A549 (cell line): ENCODE measurements at regions not wholly inside any gene's neighbourhood (a gene's known extent, or its start where the extent isn't known, plus 50 kb on each side); places are given as distances from the start of the nearest gene placed in this dataset.

ENCODE experiments used
- ATAC-seq, 2 experiments: fragments of 200-7000 bp in 1 of 2; fragments of >200 bp in 1 of 2; cut with Nextera tagmentation in 1 of 2; cut with Tn5 transposase in 1 of 2; 3 replicates each; pipeline versions ENCODE4 v1.8.0 to v1.9.1; 2018 to 2020; ENCODE audit warnings: mild to moderate bottlenecking in 1 of 2, moderate library complexity in 1 of 2
- CTCF ChIA-PET: fragments of 300-600 bp; sonication (Branson Sonifier 250); formaldehyde crosslinking; extraction: SDS; loops from one replicate; lab custom pipeline; 2021; ENCODE audit warnings: antibody characterized with exemption, inconsistent platforms; lab: Yijun Ruan, JAX
- POLR2A ChIA-PET: fragments of 350-600 bp; formaldehyde crosslinking; extraction: SDS; loops from one replicate; lab custom pipeline; 2021; ENCODE audit warnings: antibody characterized with exemption, inconsistent platforms; lab: Yijun Ruan, JAX
- DNase-seq, 2 experiments: peaks; one replicate each; pipeline versions ENCODE4 v3.0.0 to v3.0.0-alpha.2; 2011 to 2016; ENCODE audit warnings: low read depth in 1 of 2, low spot score in 1 of 2
- FAIRE-seq: peaks from 2 replicates; lab custom pipeline; 2011; peaks lifted over from hg19 to GRCh38; lab: Jason Lieb, UNC
- H3K27ac ChIP-seq, 2 experiments: fragments of >200 bp; sonication (Bioruptor Twin); formaldehyde crosslinking; 3 replicates each; pipeline ENCODE4 v1.5.1; 2016 to 2017
- H3K4me1 ChIP-seq: fragments of >200 bp; sonication (Bioruptor Twin); formaldehyde crosslinking; 3 replicates; pipeline ENCODE4 v1.6.1; 2016
- H3K4me2 ChIP-seq: fragments of >200 bp; sonication (Bioruptor Twin); formaldehyde crosslinking; 3 replicates; pipeline ENCODE4 v1.6.1; 2016
- H3K4me3 ChIP-seq: fragments of >200 bp; sonication (Bioruptor Twin); formaldehyde crosslinking; 3 replicates; pipeline ENCODE4 v1.5.1; 2016
- H3K9me3 ChIP-seq: fragments of >200 bp; sonication (Bioruptor Twin); formaldehyde crosslinking; 3 replicates; pipeline ENCODE4 v1.6.1; 2016
- BCL3 ChIP-seq: fragments of >200 bp; sonication (Bioruptor Twin); formaldehyde crosslinking; IDR thresholded peaks from 3 replicates; pipeline ENCODE4 v1.6.1; 2016
- CBX2 ChIP-seq: fragments of 200-600 bp; sonication (generic); IDR thresholded peaks from 2 replicates; pipeline ENCODE4 v1.6.1; 2016; ENCODE audit warnings: low read depth, mild to moderate bottlenecking, borderline replicate concordance
- CHD2 ChIP-seq: fragments of 150-350 bp; IDR thresholded peaks from 2 replicates; pipeline ENCODE4 v1.6.1; 2014; ENCODE audit warnings: low read length; ENCODE audit not compliant: partially characterized antibody
- CHD4 ChIP-seq: fragments of 200-600 bp; sonication (generic); IDR thresholded peaks from 2 replicates; pipeline ENCODE4 v1.6.1; 2016; ENCODE audit warnings: antibody characterized with exemption, mild to moderate bottlenecking, borderline replicate concordance
- ELK1 ChIP-seq: fragments of 150-350 bp; IDR thresholded peaks from 2 replicates; pipeline ENCODE4 v1.6.1; 2014; ENCODE audit warnings: low read depth, mild to moderate bottlenecking, low read length
- EP300 ChIP-seq, 2 experiments: fragments of >200 bp; sonication (Bioruptor Twin); formaldehyde crosslinking; IDR thresholded peaks; 2 replicates in 1 of 2; 3 replicates in 1 of 2; pipeline ENCODE4 v1.6.1; 2016 to 2017
- ESRRA ChIP-seq: fragments of 150-350 bp; IDR thresholded peaks from 2 replicates; pipeline ENCODE4 v1.6.1; 2014; ENCODE audit warnings: mild to moderate bottlenecking, low read length, borderline replicate concordance
- FOSB ChIP-seq: fragments of 250-450 bp; sonication (Bioruptor Pico); IDR thresholded peaks from 2 replicates; pipeline ENCODE4 v1.5.0; 2020; ENCODE audit warnings: mild to moderate bottlenecking, moderate library complexity
- HDAC2 ChIP-seq: fragments of 200-600 bp; sonication (generic); IDR thresholded peaks from 2 replicates; pipeline ENCODE4 v1.6.1; 2016
- HES2 ChIP-seq: fragments of >200 bp; sonication (Bioruptor Twin); formaldehyde crosslinking; IDR thresholded peaks from 2 replicates; pipeline ENCODE4 v1.6.1; 2016
- HOXB13 ChIP-seq: fragments of 250-450 bp; sonication (Bioruptor Pico); IDR thresholded peaks from 2 replicates; pipeline ENCODE4 v1.5.0; 2020; ENCODE audit warnings: low read depth, mild to moderate bottlenecking, moderate library complexity
- KDM1A ChIP-seq: fragments of 200-600 bp; sonication (generic); IDR thresholded peaks from 2 replicates; pipeline ENCODE4 v1.6.1; 2016; ENCODE audit warnings: low read depth, mild to moderate bottlenecking
- KDM5A ChIP-seq: fragments of 200-600 bp; sonication (generic); IDR thresholded peaks from 2 replicates; pipeline ENCODE4 v1.6.1; 2016; ENCODE audit warnings: antibody characterized with exemption, mild to moderate bottlenecking
- NR3C1 ChIP-seq: fragments of >200 bp; sonication (Bioruptor Twin); formaldehyde crosslinking; IDR thresholded peaks from 3 replicates; pipeline ENCODE4 v1.6.1; 2017
- POLR2A ChIP-seq: IDR thresholded peaks from 2 replicates; pipeline ENCODE4 v1.6.1; 2012; ENCODE audit warnings: mild to moderate bottlenecking, low read length
- POLR2AphosphoS2 ChIP-seq: conservative IDR thresholded peaks from 2 replicates; pipeline ENCODE4 v1.6.1; 2012; ENCODE audit warnings: low read length, improper control_type of control experiment, inconsistent platforms
- RARB ChIP-seq: fragments of 250-450 bp; sonication (Bioruptor Pico); IDR thresholded peaks from 2 replicates; pipeline ENCODE4 v1.8.0; 2021; ENCODE audit warnings: mild to moderate bottlenecking, moderate library complexity
- SMC3 ChIP-seq: fragments of >200 bp; sonication (Bioruptor Twin); formaldehyde crosslinking; IDR thresholded peaks from 3 replicates; pipeline ENCODE4 v1.6.1; 2018; ENCODE audit warnings: inconsistent platforms
- TFCP2L1 ChIP-seq: fragments of 250-450 bp; sonication (Bioruptor Pico); IDR thresholded peaks from 2 replicates; pipeline ENCODE4 v1.5.0; 2021; ENCODE audit warnings: mild to moderate bottlenecking
- ZFP36 ChIP-seq: fragments of 450-650 bp; IDR thresholded peaks from 2 replicates; pipeline ENCODE4 v1.6.1; 2014; ENCODE audit warnings: borderline replicate concordance; ENCODE audit not compliant: partially characterized antibody
- ZNF302 ChIP-seq: fragments of 250-450 bp; sonication (Bioruptor Pico); IDR thresholded peaks from 2 replicates; pipeline ENCODE4 v1.9.0; 2021; ENCODE audit warnings: inconsistent platforms, mild to moderate bottlenecking, moderate library complexity
- WGBS: methylation state at CpG from one replicate; pipeline ENCODE4 v1.1.6; 2017; ENCODE audit errors: missing lambda C conversion rate; 5-methylcytosine and 5-hydroxymethylcytosine counted together
- TF ChIP-seq, protein P1 (sequence below): fragments of 250-450 bp; sonication (Bioruptor Pico); IDR thresholded peaks from 2 replicates; pipeline ENCODE4 v1.5.0; 2020; ENCODE audit warnings: low read depth, mild to moderate bottlenecking, moderate library complexity
- TF ChIP-seq, protein P2 (sequence below): fragments of 200-600 bp; sonication (generic); IDR thresholded peaks from 2 replicates; pipeline ENCODE4 v1.6.1; 2016; ENCODE audit warnings: antibody characterized with exemption, mild to moderate bottlenecking, moderate library complexity

GRCh38 chr13:84730376-84730775, 848.1 kb upstream of the SLITRK1 start:
- WGBS = 11% methylated on average over 2 of the region's 2 CpGs
- POLR2A ChIA-PET = no interaction called here
- ATAC-seq = no peak
- DNase-seq = no peak
- Histone ChIP-seq H3K4me1 (no peaks in the 10 kb centered on the region), H3K9me3 (no peaks in the 10 kb centered on the region), H3K4me3 (no peak overlapping the region), H3K27ac (no peak overlapping the region), H3K4me2 (no peak overlapping the region)
- FAIRE-seq = no peak
- no peak for TF ChIP-seq KDM5A
- TF ChIP-seq BCL3 = no peak
- TF ChIP-seq FOSB (CRISPR knock-in tag) = no peak
- no peak for TF ChIP-seq KDM1A
- TF ChIP-seq NR3C1 = no peak
- CTCF ChIA-PET = no interaction called here

- no peak for DNase-seq
- TF ChIP-seq RARB (CRISPR knock-in tag) (no peak), CBX2 (no peak), SMC3 (no peak), POLR2AphosphoS2 (no peak), KDM5A (no peak), ZFP36 (no peak), TFCP2L1 (no peak), ESRRA (no peak), ELK1 (no peak), HDAC2 (no peak), HOXB13 (CRISPR knock-in tag) (no peak), POLR2A (no peak), NR3C1 (no peak), ZNF302 (CRISPR knock-in tag) (no peak), CHD4 (no peak), HES2 (no peak), EP300 (IDR thresholded peaks at IDR 0.05) (no peak), CHD2 (no peak)
- TF ChIP-seq, protein P1, sequence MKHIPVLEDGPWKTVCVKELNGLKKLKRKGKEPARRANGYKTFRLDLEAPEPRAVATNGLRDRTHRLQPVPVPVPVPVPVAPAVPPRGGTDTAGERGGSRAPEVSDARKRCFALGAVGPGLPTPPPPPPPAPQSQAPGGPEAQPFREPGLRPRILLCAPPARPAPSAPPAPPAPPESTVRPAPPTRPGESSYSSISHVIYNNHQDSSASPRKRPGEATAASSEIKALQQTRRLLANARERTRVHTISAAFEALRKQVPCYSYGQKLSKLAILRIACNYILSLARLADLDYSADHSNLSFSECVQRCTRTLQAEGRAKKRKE (CRISPR knock-in tag) = no peak
- TF ChIP-seq, protein P2, sequence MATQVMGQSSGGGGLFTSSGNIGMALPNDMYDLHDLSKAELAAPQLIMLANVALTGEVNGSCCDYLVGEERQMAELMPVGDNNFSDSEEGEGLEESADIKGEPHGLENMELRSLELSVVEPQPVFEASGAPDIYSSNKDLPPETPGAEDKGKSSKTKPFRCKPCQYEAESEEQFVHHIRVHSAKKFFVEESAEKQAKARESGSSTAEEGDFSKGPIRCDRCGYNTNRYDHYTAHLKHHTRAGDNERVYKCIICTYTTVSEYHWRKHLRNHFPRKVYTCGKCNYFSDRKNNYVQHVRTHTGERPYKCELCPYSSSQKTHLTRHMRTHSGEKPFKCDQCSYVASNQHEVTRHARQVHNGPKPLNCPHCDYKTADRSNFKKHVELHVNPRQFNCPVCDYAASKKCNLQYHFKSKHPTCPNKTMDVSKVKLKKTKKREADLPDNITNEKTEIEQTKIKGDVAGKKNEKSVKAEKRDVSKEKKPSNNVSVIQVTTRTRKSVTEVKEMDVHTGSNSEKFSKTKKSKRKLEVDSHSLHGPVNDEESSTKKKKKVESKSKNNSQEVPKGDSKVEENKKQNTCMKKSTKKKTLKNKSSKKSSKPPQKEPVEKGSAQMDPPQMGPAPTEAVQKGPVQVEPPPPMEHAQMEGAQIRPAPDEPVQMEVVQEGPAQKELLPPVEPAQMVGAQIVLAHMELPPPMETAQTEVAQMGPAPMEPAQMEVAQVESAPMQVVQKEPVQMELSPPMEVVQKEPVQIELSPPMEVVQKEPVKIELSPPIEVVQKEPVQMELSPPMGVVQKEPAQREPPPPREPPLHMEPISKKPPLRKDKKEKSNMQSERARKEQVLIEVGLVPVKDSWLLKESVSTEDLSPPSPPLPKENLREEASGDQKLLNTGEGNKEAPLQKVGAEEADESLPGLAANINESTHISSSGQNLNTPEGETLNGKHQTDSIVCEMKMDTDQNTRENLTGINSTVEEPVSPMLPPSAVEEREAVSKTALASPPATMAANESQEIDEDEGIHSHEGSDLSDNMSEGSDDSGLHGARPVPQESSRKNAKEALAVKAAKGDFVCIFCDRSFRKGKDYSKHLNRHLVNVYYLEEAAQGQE = no peak
- Histone ChIP-seq H3K27ac (no peak overlapping the region), H3K9me3 (no peaks in the 10 kb centered on the region), H3K4me3 (no peak overlapping the region), H3K4me1 (no peaks in the 10 kb centered on the region), H3K4me2 (no peak overlapping the region)
- ChIA-PET CTCF (no interaction called here), POLR2A (no interaction called here)
- ATAC-seq = no peak
- WGBS = 58% methylated on average over 2 of the region's 2 CpGs
- no peak for FAIRE-seq
Observed at GRCh38 chr13:84705982-84706710, 823.9 kb upstream of the SLITRK1 start.
